HG02852 (cell line): ENCODE measurements at regions not wholly inside any gene's neighbourhood (a gene's known extent, or its start where the extent isn't known, plus 50 kb on each side); places are given as distances from the start of the nearest gene placed in this dataset.
"Not testable (repeated sequence)": the region's sequence is repeated elsewhere in the genome, so short reads cannot be mapped to it uniquely, and the experiment has no call there.

Experiments
- ATAC-seq: cut with Tn5 transposase; IDR thresholded peaks from one replicate; pipeline ENCODE4 v1.9.1; 2021; ENCODE audit warnings: mild to moderate bottlenecking, moderate library complexity; ENCODE audit not compliant: unreplicated experiment

- ATAC-seq, result no peak
These were observed 333.9 kb downstream of the SRGAP2C start for GRCh38 chr1:121518726-121519041.

- no peak for ATAC-seq
These were observed 334.4 kb downstream of the SRGAP2C start for GRCh38 chr1:121519042-121519755.

- not testable (repeated sequence) for ATAC-seq
These were observed 335.0 kb downstream of the SRGAP2C start for GRCh38 chr1:121519756-121520286.

GRCh38 chr1:121522061-121522759 lies 337.4 kb downstream of the SRGAP2C start:
- no peak for ATAC-seq

GRCh38 chr1:121523112-121523511 lies 338.3 kb downstream of the SRGAP2C start:
- ATAC-seq, result not testable (repeated sequence)

GRCh38 chr1:121525355-121525754 lies 340.6 kb downstream of the SRGAP2C start:
- no peak for ATAC-seq

GRCh38 chr1:121528958-121529357 lies 344.2 kb downstream of the SRGAP2C start:
- ATAC-seq, result not testable (repeated sequence)

- ATAC-seq, result not testable (repeated sequence)
These were observed 345.3 kb downstream of the SRGAP2C start for GRCh38 chr1:121530026-121530425.

GRCh38 chr1:121531747-121532146 lies 347.0 kb downstream of the SRGAP2C start:
- ATAC-seq, result not testable (repeated sequence)

- ATAC-seq, result not testable (repeated sequence)
These were observed 353.4 kb downstream of the SRGAP2C start for GRCh38 chr1:121538148-121538547.

GRCh38 chr1:121538943-121539575 lies 354.3 kb downstream of the SRGAP2C start:
- no peak for ATAC-seq

- ATAC-seq, result not testable (repeated sequence)
These were observed 359.2 kb downstream of the SRGAP2C start for GRCh38 chr1:121543988-121544387.

- ATAC-seq, result no peak
These were observed 359.7 kb downstream of the SRGAP2C start for GRCh38 chr1:121544500-121544899.

- ATAC-seq, result not testable (repeated sequence)
These were observed 361.1 kb downstream of the SRGAP2C start for GRCh38 chr1:121545899-121546298.

GRCh38 chr1:121546830-121547591 lies 362.2 kb downstream of the SRGAP2C start:
- ATAC-seq, result no peak

GRCh38 chr1:121547726-121548125 lies 363.0 kb downstream of the SRGAP2C start:
- ATAC-seq, result not testable (repeated sequence)

- ATAC-seq, result not testable (repeated sequence)
These were observed 366.0 kb downstream of the SRGAP2C start for GRCh38 chr1:121550817-121551216.

- ATAC-seq, result not testable (repeated sequence)
These were observed 366.7 kb downstream of the SRGAP2C start for GRCh38 chr1:121551491-121551890.

- ATAC-seq, result not testable (repeated sequence)
These were observed 371.8 kb downstream of the SRGAP2C start for GRCh38 chr1:121556560-121556959.

- not testable (repeated sequence) for ATAC-seq
These were observed 373.3 kb downstream of the SRGAP2C start for GRCh38 chr1:121558034-121558433.

- no peak for ATAC-seq
These were observed 373.7 kb downstream of the SRGAP2C start for GRCh38 chr1:121558514-121558913.
